ENCODE measurements at regions not wholly inside any gene's neighbourhood (a gene's known extent, or its start where the extent isn't known, plus 50 kb on each side); places are given as distances from the start of the nearest gene placed in this dataset.

DNA sequence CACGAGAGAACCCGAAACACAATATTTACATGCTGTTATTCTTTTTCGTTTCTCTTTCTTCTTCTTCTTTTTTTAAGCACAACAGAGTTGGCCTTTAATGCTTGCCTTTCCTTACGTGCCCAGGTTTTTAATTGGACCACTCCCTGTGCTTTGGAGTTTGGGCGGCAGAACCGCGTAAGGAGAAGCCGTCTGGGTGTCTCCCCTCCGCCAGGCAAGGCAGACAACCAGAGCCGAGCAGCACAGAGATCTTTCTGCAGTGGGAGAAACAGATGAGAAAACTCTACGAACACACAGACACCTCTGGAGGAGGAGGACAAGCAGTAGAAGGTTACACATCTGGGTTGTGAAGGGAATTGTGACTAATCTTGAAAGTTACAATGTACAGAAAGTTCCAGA lies 150.0 kb upstream of the UBL3 start:
- CTCF ChIA-PET (ENCODE audit: partially characterized antibody), result no interaction called here
- H3K27me3 ChIP-seq (replicated peaks in 1 of 4; ENCODE audit: control insufficient read depth in 3 of 4, extremely low read depth in 1 of 4, insufficient read depth in 3 of 4, low read length in 3 of 4), result no peaks in the 10 kb centered on the region
- WGBS, 2 experiments (ENCODE audit: extremely low coverage in 1 of 2, insufficient coverage in 1 of 2, insufficient read length in 1 of 2, insufficient replicate concordance in 2 of 2, low coverage in 1 of 2, low lambda C conversion rate in 2 of 2, missing lambda C conversion rate in 1 of 2), result 89% methylated on average over 11 of the region's 11 CpGs; no CpG with 5 or more reads in 1 of the 2 experiments
- no peak for TF ChIP-seq SIN3A (conservative IDR thresholded peaks at IDR 0.05 in 1 of 2, IDR thresholded peaks at IDR 0.05 in 1 of 2; ENCODE audit: low read depth in 1 of 2, low read length in 2 of 2)
- no peak for TF ChIP-seq KDM4A (IDR thresholded peaks at IDR 0.05; ENCODE audit: low read depth, low read length, severe bottlenecking)
- TF ChIP-seq SIX5 (IDR thresholded peaks at IDR 0.05; ENCODE audit: low read depth, low read length), result no peak
- no peak for TF ChIP-seq POU5F1 (IDR thresholded peaks at IDR 0.05; ENCODE audit: low read depth, low read length)
- TF ChIP-seq, protein P1, sequence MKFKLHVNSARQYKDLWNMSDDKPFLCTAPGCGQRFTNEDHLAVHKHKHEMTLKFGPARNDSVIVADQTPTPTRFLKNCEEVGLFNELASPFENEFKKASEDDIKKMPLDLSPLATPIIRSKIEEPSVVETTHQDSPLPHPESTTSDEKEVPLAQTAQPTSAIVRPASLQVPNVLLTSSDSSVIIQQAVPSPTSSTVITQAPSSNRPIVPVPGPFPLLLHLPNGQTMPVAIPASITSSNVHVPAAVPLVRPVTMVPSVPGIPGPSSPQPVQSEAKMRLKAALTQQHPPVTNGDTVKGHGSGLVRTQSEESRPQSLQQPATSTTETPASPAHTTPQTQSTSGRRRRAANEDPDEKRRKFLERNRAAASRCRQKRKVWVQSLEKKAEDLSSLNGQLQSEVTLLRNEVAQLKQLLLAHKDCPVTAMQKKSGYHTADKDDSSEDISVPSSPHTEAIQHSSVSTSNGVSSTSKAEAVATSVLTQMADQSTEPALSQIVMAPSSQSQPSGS (IDR thresholded peaks at IDR 0.05; ENCODE audit: low read length), result no peak
- TF ChIP-seq SUZ12 (IDR thresholded peaks at IDR 0.05; ENCODE audit: low read length), result no peak
- no peak for TF ChIP-seq TAF7 (optimal IDR thresholded peaks at IDR 0.05; ENCODE audit: borderline replicate concordance, low read depth, low read length)
- no peak for TF ChIP-seq CEBPB (IDR thresholded peaks at IDR 0.05; ENCODE audit: low read depth, low read length)
- no peak for TF ChIP-seq CTBP2 (IDR thresholded peaks at IDR 0.05; ENCODE audit: borderline replicate concordance, insufficient read depth, insufficient read length, low read length)
- TF ChIP-seq POLR2A (IDR thresholded peaks at IDR 0.05; ENCODE audit: control extremely low read depth in 1 of 2, low read depth in 2 of 2, low read length in 2 of 2), result no peak
- TF ChIP-seq SIRT6 (IDR thresholded peaks at IDR 0.05; ENCODE audit: low read length), result no peak
- no peak for TF ChIP-seq GTF2F1 (IDR thresholded peaks at IDR 0.05; ENCODE audit: borderline replicate concordance, low read depth, low read length)
- TF ChIP-seq BRCA1 (IDR thresholded peaks at IDR 0.05; ENCODE audit: low read depth, low read length), result no peak

More for the DNA sequence above, 150.0 kb upstream of the UBL3 start:
- Histone ChIP-seq H4K8ac (ENCODE audit: extremely low read depth, insufficient read depth, low read length) (no peak overlapping the region), H3K79me2 (ENCODE audit: control insufficient read depth in 1 of 2, insufficient read depth in 2 of 2, low read length in 2 of 2) (no peaks in the 10 kb centered on the region), H2BK5ac (ENCODE audit: low read depth, low read length) (no peak overlapping the region), H3K23me2 (ENCODE audit: low read depth, low read length) (no peaks in the 10 kb centered on the region), H3K9me3 (ENCODE audit: insufficient read depth in 2 of 2, low read depth in 1 of 2, low read length in 1 of 2) (no peaks in the 10 kb centered on the region), H3K79me1 (ENCODE audit: low read depth, low read length) (no peaks in the 10 kb centered on the region), H2BK120ac (replicated peaks; ENCODE audit: low read depth, low read length) (no peak overlapping the region), H3K4me1 (replicated peaks in 1 of 4; ENCODE audit: control insufficient read depth in 3 of 4, insufficient read depth in 4 of 4, low read length in 3 of 4) (peaks cover 0 to 2% (median 0%) of the 10 kb centered on the region in 4 experiments; a peak in 1 of 7 replicates), H2BK15ac (ENCODE audit: low read length) (no peak overlapping the region), H2AFZ (ENCODE audit: low read length) (no peak overlapping the region), H3K56ac (replicated peaks; ENCODE audit: insufficient read length, low read depth, low read length) (no peak overlapping the region), H3K36me3 (ENCODE audit: control insufficient read depth in 2 of 4, insufficient read depth in 4 of 4, low read length in 3 of 4) (no peaks in the 10 kb centered on the region), H2AK5ac (ENCODE audit: low read depth, low read length) (no peak overlapping the region), H4K91ac (replicated peaks; ENCODE audit: insufficient read length, low read length) (no peak overlapping the region), H4K20me1 (replicated peaks in 1 of 2; ENCODE audit: control insufficient read depth in 1 of 2, insufficient read depth in 2 of 2, low read length in 2 of 2) (no peaks in the 10 kb centered on the region), H3K23ac (ENCODE audit: insufficient read length) (no peak overlapping the region), H2BK12ac (ENCODE audit: low read depth, low read length) (no peak overlapping the region), H3K14ac (ENCODE audit: insufficient read length) (no peak overlapping the region), H3K4me2 (ENCODE audit: insufficient read depth in 1 of 2, low read depth in 2 of 2, low read length in 2 of 2) (no peak overlapping the region), H3K4ac (replicated peaks; ENCODE audit: insufficient read length, low read depth, low read length) (no peak overlapping the region), H3K18ac (ENCODE audit: extremely low read depth, low read length) (no peak overlapping the region), H3K27ac (ENCODE audit: low read depth, low read length) (no peak overlapping the region), H2BK20ac (ENCODE audit: low read length) (no peak overlapping the region), H3K4me3 (ENCODE audit: extremely low read depth in 1 of 4, insufficient read depth in 2 of 4, low read depth in 3 of 4, low read length in 4 of 4) (no peak overlapping the region), H3K9ac (replicated peaks in 1 of 4; ENCODE audit: extremely low read depth in 1 of 4, low read depth in 3 of 4, low read length in 3 of 4) (no peak overlapping the region), H4K5ac (ENCODE audit: insufficient read length, low read depth, low read length) (no peak overlapping the region)
- POLR2A ChIA-PET (ENCODE audit: partially characterized antibody), result no interaction called here
- DNase-seq (ENCODE audit: low read depth in 1 of 2, low spot score in 2 of 2), result no peak
- FAIRE-seq, result no peak
